HG03097 (cell line): ENCODE measurements at regions not wholly inside any gene's neighbourhood (a gene's known extent, or its start where the extent isn't known, plus 50 kb on each side); places are given as distances from the start of the nearest gene placed in this dataset.

Experiments
- ATAC-seq: cut with Tn5 transposase; IDR thresholded peaks from one replicate; pipeline ENCODE4 v1.9.1; 2021; ENCODE audit not compliant: unreplicated experiment, low FRiP score

- no peak for ATAC-seq
Observed at GRCh38 chr13:63085851-63086250, 1670.2 kb upstream of the PCDH20 start.

DNA sequence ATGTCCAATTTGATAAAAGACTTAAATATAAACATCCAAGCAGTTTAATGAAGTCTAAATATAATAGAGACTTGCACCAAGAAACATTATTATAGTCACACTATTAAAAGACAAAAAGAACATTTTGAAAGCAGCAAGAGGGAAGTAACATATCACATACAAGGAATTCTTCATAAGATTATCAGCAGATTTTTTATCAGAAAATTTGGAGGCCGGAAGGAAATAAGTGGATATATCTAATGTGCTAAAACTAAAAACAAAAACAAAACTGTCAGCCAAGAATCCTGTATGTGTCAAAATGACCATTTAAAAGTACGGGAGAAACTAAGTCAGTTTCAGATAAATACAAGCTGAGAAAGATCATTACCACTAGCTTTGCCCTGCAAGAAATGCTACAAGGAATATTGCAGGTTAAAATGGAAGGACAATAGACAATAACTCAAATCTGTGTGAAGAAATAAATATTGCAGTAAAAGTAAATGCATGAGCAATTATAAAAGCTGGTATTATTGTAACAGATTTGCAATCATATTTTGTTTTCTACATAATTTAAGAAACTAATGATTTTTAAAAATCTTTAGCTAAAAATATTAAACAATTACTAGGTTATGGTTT is 1665.9 kb upstream of the PCDH20 start:
- no peak for ATAC-seq

DNA sequence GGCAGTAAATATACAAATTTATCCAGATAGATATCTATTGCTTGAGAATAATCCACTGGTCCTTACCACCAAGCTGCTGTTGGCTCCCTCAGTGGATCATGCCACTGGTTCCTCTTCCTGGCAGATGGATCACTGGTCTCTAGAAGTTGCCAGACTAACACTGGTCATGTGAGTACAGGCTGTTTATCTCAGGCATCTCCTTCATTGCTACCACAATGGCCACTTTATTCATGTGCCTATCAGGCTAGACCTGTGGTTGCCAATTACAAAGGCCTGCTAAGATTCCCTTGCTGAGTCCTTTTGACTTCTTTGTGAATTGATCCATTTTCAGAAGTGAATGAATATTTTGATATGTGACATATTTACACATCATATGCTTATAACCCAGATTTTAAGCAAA is 1659.5 kb upstream of the PCDH20 start:
- no peak for ATAC-seq

GRCh38 chr13:63050287-63050686 is 1634.6 kb upstream of the PCDH20 start:
- ATAC-seq, result no peak

GRCh38 chr13:63048653-63049052 is 1633.0 kb upstream of the PCDH20 start:
- no peak for ATAC-seq

DNA sequence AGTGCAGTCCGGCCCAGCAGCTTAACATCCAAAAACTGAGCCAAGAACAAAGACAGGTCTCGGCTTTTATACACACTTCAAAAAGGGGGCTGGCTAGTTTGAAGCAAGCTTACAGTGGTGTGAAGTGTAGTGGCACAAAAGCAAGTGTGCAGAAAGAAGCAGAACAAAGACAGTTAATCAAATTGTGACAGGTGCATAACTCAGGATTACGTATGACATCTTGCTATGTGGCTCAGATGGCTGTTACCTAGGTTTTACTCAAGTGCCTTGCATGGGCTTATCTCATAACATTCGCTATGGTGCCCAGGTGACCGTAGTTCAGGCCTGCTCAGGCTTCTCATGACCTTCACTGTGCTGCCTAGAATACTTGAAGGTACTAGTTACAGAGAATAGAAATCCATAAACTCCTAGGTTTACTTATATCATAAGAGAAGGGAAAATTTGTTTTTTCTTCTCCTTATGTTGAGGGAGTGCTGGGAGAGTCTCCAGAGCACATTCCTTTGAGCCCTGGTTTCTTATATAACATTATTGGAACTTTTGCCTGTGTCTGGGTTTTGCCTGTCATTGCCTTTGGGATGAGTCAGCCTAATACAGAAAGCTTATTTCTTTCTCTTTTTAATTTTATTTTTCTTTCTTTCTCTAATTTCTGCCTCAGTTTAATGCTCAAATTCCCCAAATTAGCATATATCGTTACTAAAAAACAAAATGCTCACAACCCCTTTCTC is 1629.1 kb upstream of the PCDH20 start:
- ATAC-seq, result no peak

DNA sequence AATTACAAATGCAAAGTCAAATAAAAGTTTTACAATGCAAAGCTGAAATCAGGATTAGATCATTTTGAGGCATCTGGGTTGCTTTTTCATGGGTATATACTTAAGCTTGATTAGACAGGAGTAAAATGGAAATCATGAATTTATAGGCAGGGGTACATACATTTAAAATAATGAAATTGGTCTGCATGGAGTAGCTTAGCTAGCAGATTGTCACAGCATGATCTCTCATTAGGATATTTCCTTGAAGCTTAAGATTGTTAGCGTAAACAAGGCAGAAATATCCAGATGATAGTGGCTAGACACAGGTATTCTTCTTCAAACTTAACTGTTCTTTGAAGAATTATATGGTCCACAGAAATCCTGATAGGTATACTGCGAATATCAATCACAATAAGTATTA is 1627.0 kb upstream of the PCDH20 start:
- ATAC-seq, result no peak

DNA sequence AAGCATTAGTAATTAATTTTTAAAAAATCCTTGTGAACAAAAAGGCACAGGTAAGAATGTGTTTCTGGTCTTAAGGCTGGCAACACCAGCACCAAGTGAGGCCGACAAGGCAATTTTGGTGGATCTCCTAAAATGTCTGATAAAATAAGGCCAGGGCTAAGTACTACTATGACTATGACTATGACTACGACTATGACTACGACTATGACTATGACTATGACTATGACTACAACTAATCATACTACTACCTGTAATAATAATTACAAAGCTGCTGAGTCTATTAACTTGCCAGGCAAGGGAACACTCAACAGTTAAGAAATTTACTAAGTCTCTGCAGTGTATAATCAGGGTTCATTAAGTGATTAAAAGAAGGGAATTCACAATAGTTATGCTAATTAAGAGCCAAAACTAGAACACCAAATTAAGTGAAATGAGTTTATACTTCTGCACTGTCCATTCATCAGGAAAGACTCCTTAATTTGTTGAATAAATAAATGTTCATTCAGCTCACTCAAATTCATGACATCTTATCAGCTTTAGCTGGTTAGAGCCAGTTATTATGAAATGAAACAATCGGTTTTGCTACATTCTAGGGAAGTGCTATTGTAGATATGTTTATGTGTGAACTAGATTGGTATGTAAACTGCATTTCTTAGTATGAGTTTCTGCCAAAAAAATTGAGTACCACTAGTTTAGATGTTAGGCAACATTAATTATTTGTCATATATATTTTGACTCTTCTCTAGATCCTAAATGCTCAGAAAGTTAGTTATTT is 1626.2 kb upstream of the PCDH20 start:
- no peak for ATAC-seq

GRCh38 chr13:63026285-63026797 is 1610.7 kb upstream of the PCDH20 start:
- ATAC-seq, result no peak

- no peak for ATAC-seq
Observed at GRCh38 chr13:63025741-63026140, 1610.1 kb upstream of the PCDH20 start.

DNA sequence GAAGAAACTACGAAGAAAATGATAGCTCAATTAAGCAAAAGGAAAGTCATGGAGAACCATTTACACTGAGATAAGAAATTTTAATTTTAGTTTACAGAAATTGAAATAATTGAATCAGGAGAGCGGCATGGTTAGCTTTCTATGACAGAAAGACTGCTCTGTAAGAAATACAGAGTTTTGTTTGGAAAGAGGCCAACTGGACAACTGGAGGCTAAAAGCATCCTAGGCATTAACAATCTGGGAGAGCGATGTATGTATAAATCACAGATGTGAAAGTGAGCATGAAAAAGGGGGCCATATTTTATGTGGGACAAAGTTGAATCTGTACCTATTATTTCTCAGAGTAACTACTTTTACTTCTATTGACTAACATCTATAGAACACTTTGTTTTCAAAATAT is 1608.8 kb upstream of the PCDH20 start:
- no peak for ATAC-seq

- no peak for ATAC-seq
Observed at GRCh38 chr13:63011996-63012395, 1596.3 kb upstream of the PCDH20 start.

GRCh38 chr13:63010072-63010658 is 1594.5 kb upstream of the PCDH20 start:
- no peak for ATAC-seq

DNA sequence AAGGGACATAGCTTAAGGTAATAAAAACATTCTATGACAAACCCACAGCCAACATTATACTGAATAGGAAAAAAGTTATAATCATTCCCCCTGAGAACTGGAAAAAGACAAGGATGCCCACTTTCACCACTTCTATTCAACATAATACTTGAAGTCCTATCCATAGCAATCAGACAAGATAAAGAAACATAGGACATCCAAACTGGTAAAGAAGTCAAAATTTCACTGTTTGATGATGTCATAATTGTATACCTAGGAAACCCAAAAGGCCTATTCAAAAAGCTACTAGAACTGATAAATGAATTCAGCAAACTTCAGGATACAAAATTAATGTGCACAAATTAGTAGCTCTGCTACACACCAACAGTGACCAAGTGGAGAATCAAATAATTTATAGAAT is 1590.0 kb upstream of the PCDH20 start:
- no peak for ATAC-seq

- no peak for ATAC-seq
Observed at GRCh38 chr13:62997696-62998095, 1582.0 kb upstream of the PCDH20 start.

GRCh38 chr13:62997038-62997599 is 1581.5 kb upstream of the PCDH20 start:
- ATAC-seq, result no peak

DNA sequence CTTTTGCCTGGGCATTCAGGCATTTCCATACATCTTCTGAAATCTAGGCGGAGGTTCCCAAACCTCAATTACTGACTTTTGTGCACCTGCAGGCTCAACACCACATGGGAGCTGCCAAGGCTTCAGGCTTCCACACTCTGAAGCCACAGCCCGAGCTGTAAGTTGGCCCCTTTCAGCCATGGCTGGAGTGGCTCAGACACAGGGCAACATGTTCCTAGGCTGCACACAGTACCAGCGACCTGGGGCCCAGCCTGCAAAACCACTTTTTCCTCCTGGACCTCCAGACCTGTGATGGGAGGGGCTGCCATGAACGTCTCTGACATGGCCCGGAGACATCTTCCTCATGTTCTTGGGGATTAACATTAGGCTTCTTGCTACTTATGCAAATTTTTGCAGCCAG is 1558.2 kb upstream of the PCDH20 start:
- no peak for ATAC-seq

- ATAC-seq, result no peak
Observed at GRCh38 chr13:62964522-62964921, 1548.9 kb upstream of the PCDH20 start.

DNA sequence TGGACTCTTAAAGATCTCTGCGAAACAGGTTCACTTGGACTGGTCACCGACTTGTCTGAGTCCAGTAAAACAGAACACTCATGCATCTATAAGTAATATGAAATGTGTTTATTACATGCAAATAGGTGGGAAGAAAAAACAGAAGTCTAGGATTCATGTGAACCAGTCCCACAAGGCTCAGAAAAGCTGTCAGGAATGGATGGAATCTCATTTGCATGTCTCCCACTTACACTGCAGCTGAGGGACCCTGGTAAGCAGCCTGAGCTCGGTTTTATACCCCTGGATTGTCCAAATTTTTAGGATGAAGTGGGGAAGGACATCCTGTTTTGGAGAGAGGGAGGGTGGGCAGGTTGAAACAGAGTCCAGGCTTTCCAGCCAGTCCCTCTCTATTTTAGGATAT is 1545.1 kb upstream of the PCDH20 start:
- no peak for ATAC-seq

- no peak for ATAC-seq
Observed at GRCh38 chr13:62933809-62934208, 1518.2 kb upstream of the PCDH20 start.
